Prostate gland (tissue), 2 donors: ENCODE measurements at regions not wholly inside any gene's neighbourhood (a gene's known extent, or its start where the extent isn't known, plus 50 kb on each side); places are given as distances from the start of the nearest gene placed in this dataset.

Experiments
- CTCF ChIP-seq, 4 experiments: fragments of 200-600 bp in 2 of 4; fragments of 450-650 bp in 2 of 4; sonication (generic) in 2 of 4; IDR thresholded peaks; 1 replicate in 3 of 4; 2 replicates in 1 of 4; pipeline ENCODE4 v1.5.1; 2016 to 2019; ENCODE audit warnings: antibody characterized with exemption in 4 of 4, mild to moderate bottlenecking in 2 of 4, moderate library complexity in 2 of 4
- POLR2A ChIP-seq: fragments of 450-650 bp; IDR thresholded peaks from one replicate; pipeline ENCODE4 v1.6.1; 2016; ENCODE audit warnings: antibody characterized with exemption, mild to moderate bottlenecking

- TF ChIP-seq POLR2A (no peak), CTCF (IDR thresholded peaks at IDR 0.05) (no peak)
Measured at GRCh38 chr3:66923969-66924368, 74.1 kb upstream of the KBTBD8 start.
